Suprapubic skin (tissue), 4 donors: ENCODE measurements at regions not wholly inside any gene's neighbourhood (a gene's known extent, or its start where the extent isn't known, plus 50 kb on each side); places are given as distances from the start of the nearest gene placed in this dataset.
"Not testable (repeated sequence)": the region's sequence is repeated elsewhere in the genome, so short reads cannot be mapped to it uniquely, and the experiment has no call there.

Experiments used
- DNase-seq, 2 donors: peaks; one replicate each; pipeline ENCODE4 v3.0.0-alpha.2; 2019; ENCODE audit warnings: low spot score in 2 of 2
- H3K27ac ChIP-seq: fragments of 200-600 bp; sonication (generic); one replicate; pipeline ENCODE4 v1.5.1; 2019
- H3K27me3 ChIP-seq: fragments of 200-600 bp; sonication (generic); one replicate; pipeline ENCODE4 v1.5.1; 2019
- H3K36me3 ChIP-seq: fragments of 200-600 bp; sonication (generic); one replicate; pipeline ENCODE4 v1.5.1; 2019
- H3K4me1 ChIP-seq: fragments of 200-600 bp; sonication (generic); one replicate; pipeline ENCODE4 v1.5.1; 2019
- H3K4me3 ChIP-seq: fragments of 200-600 bp; sonication (generic); one replicate; pipeline ENCODE4 v1.5.1; 2019; ENCODE audit warnings: mild to moderate bottlenecking
- H3K9me3 ChIP-seq: fragments of 200-600 bp; sonication (generic); one replicate; pipeline ENCODE4 v1.5.1; 2019
- CTCF ChIP-seq, 2 donors: fragments of 200-600 bp in 1 of 2; fragments of 450-650 bp in 1 of 2; sonication (generic) in 1 of 2; IDR thresholded peaks; one replicate each; pipeline ENCODE4 v1.5.1; 2016 to 2019; ENCODE audit warnings: antibody characterized with exemption in 2 of 2, mild to moderate bottlenecking in 1 of 2, moderate library complexity in 1 of 2
- EP300 ChIP-seq: sonication (generic); formaldehyde crosslinking; IDR thresholded peaks from one replicate; pipeline ENCODE4 v1.6.1; 2017; ENCODE audit warnings: antibody characterized with exemption
- POLR2A ChIP-seq, 2 donors: fragments of 450-650 bp; IDR thresholded peaks; one replicate each; pipeline ENCODE4 v1.6.1; 2017; ENCODE audit warnings: antibody characterized with exemption in 2 of 2, mild to moderate bottlenecking in 2 of 2, moderate library complexity in 2 of 2
- POLR2AphosphoS5 ChIP-seq, 3 donors: sonication (generic); formaldehyde crosslinking; IDR thresholded peaks; one replicate each; pipeline ENCODE4 v1.6.1; 2017; ENCODE audit warnings: antibody characterized with exemption in 3 of 3
- WGBS: methylation state at CpG from one replicate; pipeline ENCODE4 v1.1.5; 2018; 5-methylcytosine and 5-hydroxymethylcytosine counted together

DNA sequence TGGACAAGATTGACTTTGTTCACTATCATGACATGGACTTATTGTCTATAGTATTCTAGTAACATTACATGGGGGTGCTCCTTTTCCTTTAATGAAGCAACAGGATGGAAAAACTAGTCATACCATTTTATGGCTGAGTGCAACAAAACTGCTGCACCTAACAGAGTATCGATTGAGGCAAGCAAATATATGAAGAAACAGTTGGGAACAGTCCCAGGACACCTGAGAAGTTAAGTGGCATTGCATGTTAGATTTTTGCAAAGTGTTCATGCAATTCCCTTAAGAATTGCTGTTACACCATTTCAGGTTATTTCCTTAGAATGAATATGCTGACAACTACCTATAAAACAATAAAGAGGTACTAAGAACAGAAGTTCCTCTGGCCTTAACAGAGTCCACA is 541.5 kb upstream of the ANO3 start:
- no peaks in the 10 kb centered on the region for H3K9me3 ChIP-seq
- no peaks in the 10 kb centered on the region for H3K27me3 ChIP-seq
- no peak overlapping the region for H3K4me3 ChIP-seq
- WGBS, result 96% methylated on average over 1 of the region's 1 CpG
- H3K4me1 ChIP-seq, result no peaks in the 10 kb centered on the region
- H3K36me3 ChIP-seq, result no peaks in the 10 kb centered on the region
- TF ChIP-seq CTCF (IDR thresholded peaks at IDR 0.05) (no peak), POLR2A (IDR thresholded peaks at IDR 0.05) (no peak), POLR2AphosphoS5 (IDR thresholded peaks at IDR 0.05) (no peak), EP300 (no peak)
- H3K27ac ChIP-seq, result no peak overlapping the region
- DNase-seq, result no peak

DNA sequence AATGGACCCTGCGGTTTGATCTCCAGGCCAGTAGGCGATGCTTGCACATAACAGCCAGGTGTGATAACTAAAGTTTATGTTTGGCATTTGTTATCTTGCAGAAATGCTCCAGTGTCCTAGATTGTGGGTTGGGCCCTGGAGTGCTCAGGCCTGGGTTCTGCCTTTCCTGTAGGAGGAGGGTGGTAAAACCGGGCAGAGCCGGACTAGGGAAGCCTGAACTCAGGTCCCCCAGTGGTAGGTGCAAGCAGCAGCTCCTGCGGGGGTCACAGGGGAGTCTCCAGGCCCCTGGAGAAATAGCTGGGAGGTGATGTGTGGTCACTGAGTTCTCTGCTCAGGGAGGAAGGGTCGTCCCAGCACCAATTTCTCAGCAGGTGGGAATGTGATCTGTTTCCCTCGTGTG is 538.3 kb upstream of the ANO3 start:
- no peaks in the 10 kb centered on the region for H3K4me1 ChIP-seq
- H3K4me3 ChIP-seq, result no peak overlapping the region
- 92% methylated on average over 7 of the region's 7 CpGs for WGBS
- H3K27ac ChIP-seq, result no peak overlapping the region
- no peaks in the 10 kb centered on the region for H3K36me3 ChIP-seq
- no peaks in the 10 kb centered on the region for H3K9me3 ChIP-seq
- TF ChIP-seq CTCF (IDR thresholded peaks at IDR 0.05), result no peak
- no peak for TF ChIP-seq POLR2AphosphoS5 (IDR thresholded peaks at IDR 0.05)
- no peak for TF ChIP-seq POLR2A (IDR thresholded peaks at IDR 0.05)
- no peak for TF ChIP-seq EP300
- DNase-seq, result no peak
- H3K27me3 ChIP-seq, result no peaks in the 10 kb centered on the region

DNA sequence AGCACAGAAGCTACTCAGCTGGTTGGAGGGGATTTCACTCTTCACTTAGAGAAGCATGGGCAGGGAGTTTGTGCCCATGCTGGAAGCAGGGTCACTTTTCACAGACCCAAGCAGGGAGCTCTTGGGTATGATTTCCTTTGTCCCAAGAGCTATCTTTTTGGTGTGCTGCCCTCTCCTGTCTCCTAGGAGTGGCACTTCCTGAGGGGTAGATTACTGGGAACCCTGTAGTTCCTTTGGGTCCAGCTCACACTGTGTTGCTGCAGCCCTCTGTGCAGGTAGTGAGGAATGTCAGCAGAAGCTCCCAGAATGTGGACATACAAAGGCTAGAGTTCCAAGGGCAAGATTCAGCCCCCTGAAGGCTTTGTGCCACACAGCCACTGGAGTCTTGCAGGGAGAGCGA is 537.1 kb upstream of the ANO3 start:
- no peak overlapping the region for H3K27ac ChIP-seq
- DNase-seq, result no peak
- no peaks in the 10 kb centered on the region for H3K9me3 ChIP-seq
- no peaks in the 10 kb centered on the region for H3K36me3 ChIP-seq
- H3K4me3 ChIP-seq, result no peak overlapping the region
- WGBS, result no CpG with 5 or more reads among the region's 1 CpG
- TF ChIP-seq POLR2AphosphoS5 (IDR thresholded peaks at IDR 0.05), result no peak
- TF ChIP-seq CTCF (IDR thresholded peaks at IDR 0.05), result no peak
- H3K27me3 ChIP-seq, result no peaks in the 10 kb centered on the region
- H3K4me1 ChIP-seq, result no peaks in the 10 kb centered on the region

DNA sequence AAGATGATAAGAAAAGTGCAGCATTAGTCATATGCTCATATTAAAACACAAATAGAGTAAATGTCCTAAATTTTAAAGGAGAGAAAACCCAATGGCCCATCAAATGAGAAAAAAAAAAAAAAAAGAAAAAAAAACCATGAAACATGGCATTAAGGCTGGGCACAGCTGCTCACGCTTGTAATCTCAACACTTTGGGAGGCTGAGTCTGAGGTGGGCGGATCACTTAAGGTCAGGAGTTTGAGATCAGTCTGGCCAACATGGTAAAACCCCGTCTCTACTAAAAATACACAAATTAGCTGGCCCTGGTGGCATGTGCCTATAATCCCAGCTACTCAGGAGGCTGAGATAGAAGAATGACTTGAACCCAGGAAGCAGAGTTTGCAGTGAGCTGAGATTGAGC is 515.5 kb upstream of the ANO3 start:
- TF ChIP-seq POLR2A (IDR thresholded peaks at IDR 0.05) (no peak), EP300 (no peak), CTCF (IDR thresholded peaks at IDR 0.05) (no peak)
- Histone ChIP-seq H3K27ac (no peak overlapping the region), H3K27me3 (no peaks in the 10 kb centered on the region), H3K36me3 (no peaks in the 10 kb centered on the region), H3K9me3 (no peaks in the 10 kb centered on the region), H3K4me1 (no peaks in the 10 kb centered on the region), H3K4me3 (no peak overlapping the region)
- DNase-seq, result no peak
- 91% methylated on average over 3 of the region's 3 CpGs for WGBS

DNA sequence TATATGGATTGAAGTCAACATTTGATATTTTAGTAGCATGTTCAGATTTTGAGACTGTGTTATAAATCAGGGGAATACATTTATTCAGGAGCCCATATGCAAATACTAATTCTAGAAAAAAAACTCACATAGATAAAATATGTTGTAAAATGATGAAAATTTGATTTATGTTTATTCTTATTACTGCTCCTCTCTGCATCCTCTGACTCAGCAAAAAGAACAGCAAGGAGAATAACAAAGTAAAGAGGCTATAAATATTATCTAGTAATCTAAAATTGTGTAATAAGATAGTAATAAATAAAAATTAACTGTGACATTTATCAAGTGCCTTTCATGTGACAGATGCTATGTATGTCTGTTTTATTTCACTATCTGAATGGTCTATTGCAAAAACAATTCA is 507.2 kb upstream of the ANO3 start:
- DNase-seq, result no peak
- Histone ChIP-seq H3K9me3 (no peaks in the 10 kb centered on the region), H3K4me3 (no peak overlapping the region), H3K36me3 (no peaks in the 10 kb centered on the region), H3K4me1 (no peaks in the 10 kb centered on the region), H3K27me3 (no peaks in the 10 kb centered on the region), H3K27ac (no peak overlapping the region)
- no peak for TF ChIP-seq CTCF (IDR thresholded peaks at IDR 0.05)
- no peak for TF ChIP-seq POLR2A (IDR thresholded peaks at IDR 0.05)
- no peak for TF ChIP-seq EP300
- no peak for TF ChIP-seq POLR2AphosphoS5 (IDR thresholded peaks at IDR 0.05)

DNA sequence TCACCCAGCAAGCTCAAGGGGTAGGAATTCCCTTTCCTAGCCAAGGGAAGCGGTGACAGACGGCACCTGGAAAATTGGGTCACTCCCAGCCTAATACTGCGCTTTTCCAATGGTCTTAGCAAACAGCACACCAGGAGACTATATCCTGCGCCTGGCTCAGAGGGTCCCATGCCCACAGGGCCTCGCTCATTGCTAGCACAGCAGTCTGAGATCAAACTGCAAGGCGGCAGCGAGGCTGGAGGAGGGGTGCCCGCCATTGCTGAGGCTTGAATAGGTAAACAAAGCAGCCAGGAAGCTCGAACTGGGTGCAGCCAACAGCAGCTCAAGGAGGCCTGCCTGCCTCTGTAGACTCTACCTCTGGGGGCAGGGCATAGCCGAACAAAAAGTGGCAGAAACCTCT is 500.4 kb upstream of the ANO3 start:
- H3K36me3 ChIP-seq, DNase-seq, H3K4me3 ChIP-seq, H3K4me1 ChIP-seq, H3K9me3 ChIP-seq, H3K27ac ChIP-seq, H3K27me3 ChIP-seq: not testable (repeated sequence)
- WGBS, result 96% methylated on average over 7 of the region's 10 CpGs
